AG04450 (cell line): ENCODE measurements at regions not wholly inside any gene's neighbourhood (a gene's known extent, or its start where the extent isn't known, plus 50 kb on each side); places are given as distances from the start of the nearest gene placed in this dataset.
A peak's percentile ranks its signal among the peaks of the same experiment; 100 is the strongest.

Experiments used
- CTCF ChIA-PET: fragments of 300-600, 350-600 bp; formaldehyde crosslinking; extraction: SDS; loops from one replicate; lab custom pipeline; 2022; ENCODE audit warnings: antibody characterized with exemption, inconsistent platforms; lab: Charles Lee
- POLR2A ChIA-PET: fragments of 350-600 bp; formaldehyde crosslinking; extraction: SDS; loops from one replicate; lab custom pipeline; 2021; ENCODE audit warnings: antibody characterized with exemption, inconsistent platforms; lab: Yijun Ruan, JAX
- DNase-seq: peaks from one replicate; pipeline ENCODE4 v3.0.0-alpha.2; 2011; ENCODE audit warnings: low read depth, low spot score
- H3K27ac ChIP-seq: one replicate; pipeline ENCODE4 v1.5.1; 2012; ENCODE audit warnings: low read depth, low read length, control low read depth
- H3K27me3 ChIP-seq: one replicate; pipeline ENCODE4 v1.6.0; 2012; ENCODE audit warnings: low read length; ENCODE audit not compliant: control insufficient read depth, insufficient read depth
- H3K4me3 ChIP-seq: 2 replicates; pipeline ENCODE4 v1.5.1; 2011; ENCODE audit warnings: mild to moderate bottlenecking, low read depth, low read length, control low read depth
- H3K9me3 ChIP-seq: 2 replicates; pipeline ENCODE4 v1.5.1; 2012; ENCODE audit warnings: low read length; ENCODE audit not compliant: control insufficient read depth, insufficient read depth
- TF ChIP-seq, protein P1 (sequence below): IDR thresholded peaks from 2 replicates; pipeline ENCODE4 v1.5.1; 2011; ENCODE audit warnings: low read depth, low read length, control low read depth, inconsistent platforms

DNA sequence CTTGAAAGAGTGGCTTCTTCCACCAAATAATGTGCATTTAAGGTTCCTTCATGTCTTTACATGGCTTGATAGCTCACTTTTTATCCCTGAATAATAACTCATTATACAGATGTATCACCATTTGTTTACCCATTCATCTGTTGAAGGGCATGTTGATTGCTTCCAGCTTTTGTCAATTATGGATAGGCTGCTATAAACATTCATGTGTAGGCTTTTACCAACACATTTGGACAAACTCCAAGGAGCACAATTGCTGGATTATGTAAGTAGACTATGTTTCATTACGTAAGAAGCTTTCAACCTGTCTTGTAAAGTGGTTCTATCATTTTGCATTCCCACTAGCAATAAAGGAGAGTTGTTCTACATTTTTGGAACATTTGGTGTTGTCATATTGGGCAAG, 2637.0 kb downstream of the PCDH7 start:
- TF ChIP-seq, protein P1, sequence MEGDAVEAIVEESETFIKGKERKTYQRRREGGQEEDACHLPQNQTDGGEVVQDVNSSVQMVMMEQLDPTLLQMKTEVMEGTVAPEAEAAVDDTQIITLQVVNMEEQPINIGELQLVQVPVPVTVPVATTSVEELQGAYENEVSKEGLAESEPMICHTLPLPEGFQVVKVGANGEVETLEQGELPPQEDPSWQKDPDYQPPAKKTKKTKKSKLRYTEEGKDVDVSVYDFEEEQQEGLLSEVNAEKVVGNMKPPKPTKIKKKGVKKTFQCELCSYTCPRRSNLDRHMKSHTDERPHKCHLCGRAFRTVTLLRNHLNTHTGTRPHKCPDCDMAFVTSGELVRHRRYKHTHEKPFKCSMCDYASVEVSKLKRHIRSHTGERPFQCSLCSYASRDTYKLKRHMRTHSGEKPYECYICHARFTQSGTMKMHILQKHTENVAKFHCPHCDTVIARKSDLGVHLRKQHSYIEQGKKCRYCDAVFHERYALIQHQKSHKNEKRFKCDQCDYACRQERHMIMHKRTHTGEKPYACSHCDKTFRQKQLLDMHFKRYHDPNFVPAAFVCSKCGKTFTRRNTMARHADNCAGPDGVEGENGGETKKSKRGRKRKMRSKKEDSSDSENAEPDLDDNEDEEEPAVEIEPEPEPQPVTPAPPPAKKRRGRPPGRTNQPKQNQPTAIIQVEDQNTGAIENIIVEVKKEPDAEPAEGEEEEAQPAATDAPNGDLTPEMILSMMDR = no peak
- Histone ChIP-seq H3K27me3 (no peaks in the 10 kb centered on the region), H3K27ac (no peak overlapping the region), H3K9me3 (no peaks in the 10 kb centered on the region), H3K4me3 (no peak overlapping the region)
- ChIA-PET CTCF (no interaction called here), POLR2A (no interaction called here)
- no peak for DNase-seq

DNA sequence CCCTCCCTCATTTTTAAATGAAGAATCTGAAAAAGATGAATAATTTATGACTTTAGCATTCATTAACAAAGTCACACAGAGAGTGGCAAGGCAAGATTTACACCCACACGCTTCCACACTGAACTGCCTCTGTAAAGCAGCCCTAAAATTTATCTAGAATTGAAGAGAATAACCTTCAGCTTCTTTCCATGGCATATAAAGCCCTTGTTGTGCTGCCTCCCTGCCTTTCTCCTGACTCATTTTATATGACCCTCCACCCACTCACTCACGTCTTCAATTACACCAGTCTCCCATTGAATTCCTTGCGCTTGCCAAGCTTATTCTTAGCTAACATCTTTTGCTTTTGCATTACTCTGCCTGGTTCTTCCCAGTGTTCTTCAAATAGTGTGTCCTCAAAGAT, 2649.3 kb downstream of the PCDH7 start:
- Histone ChIP-seq H3K4me3 (no peak overlapping the region), H3K9me3 (no peaks in the 10 kb centered on the region), H3K27ac (no peak overlapping the region), H3K27me3 (no peaks in the 10 kb centered on the region)
- CTCF ChIA-PET = no interaction called here
- peak; percentile 18 for DNase-seq
- POLR2A ChIA-PET = no interaction called here
- TF ChIP-seq, protein P1 = no peak

DNA sequence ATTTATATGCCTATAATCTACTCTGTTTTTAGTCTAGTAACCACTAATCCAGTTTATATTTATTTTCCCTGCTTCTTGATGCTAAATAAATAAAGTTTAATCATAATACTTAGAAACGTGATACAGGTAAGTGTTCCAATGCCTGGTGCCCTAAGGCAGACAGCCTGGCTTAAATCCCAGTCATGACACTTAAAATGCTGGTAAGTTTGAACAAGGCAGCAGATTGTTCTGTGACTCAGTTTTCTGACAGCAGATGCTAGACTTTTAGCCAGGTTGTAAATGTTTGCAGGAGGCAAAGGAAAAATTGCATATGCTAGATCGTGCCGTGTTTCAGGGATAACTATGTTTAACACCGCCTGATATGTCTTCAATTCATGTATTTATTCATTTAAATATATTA, 2661.6 kb downstream of the PCDH7 start:
- H3K9me3 ChIP-seq = no peaks in the 10 kb centered on the region
- no peak overlapping the region for H3K27ac ChIP-seq
- H3K4me3 ChIP-seq = no peak overlapping the region
- no peak for DNase-seq
- TF ChIP-seq, protein P1 = no peak
- ChIA-PET POLR2A (no interaction called here), CTCF (no interaction called here)
- H3K27me3 ChIP-seq = no peaks in the 10 kb centered on the region

DNA sequence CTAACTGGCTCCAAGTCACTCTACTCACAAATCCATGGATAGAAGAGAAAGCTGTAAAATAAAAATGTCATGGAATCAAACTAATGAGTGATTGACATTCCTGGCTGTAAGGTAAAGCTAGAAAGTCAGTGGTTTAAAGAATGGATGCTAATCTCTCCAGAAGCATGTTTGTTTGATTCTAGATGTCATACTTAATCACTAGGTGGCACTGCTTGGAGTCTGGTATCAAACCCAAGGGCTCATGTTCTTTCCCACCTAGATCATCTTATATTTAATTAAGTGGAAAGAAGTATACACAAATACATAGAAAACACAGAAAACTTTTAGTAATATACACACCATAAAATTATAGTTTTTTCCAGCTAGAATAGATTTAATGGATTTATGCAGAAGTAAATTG, 2666.6 kb downstream of the PCDH7 start:
- Histone ChIP-seq H3K4me3 (no peak overlapping the region), H3K27me3 (no peaks in the 10 kb centered on the region), H3K27ac (no peak overlapping the region), H3K9me3 (no peaks in the 10 kb centered on the region)
- no peak for DNase-seq
- POLR2A ChIA-PET = no interaction called here
- CTCF ChIA-PET = no interaction called here
- TF ChIP-seq, protein P1 = no peak

DNA sequence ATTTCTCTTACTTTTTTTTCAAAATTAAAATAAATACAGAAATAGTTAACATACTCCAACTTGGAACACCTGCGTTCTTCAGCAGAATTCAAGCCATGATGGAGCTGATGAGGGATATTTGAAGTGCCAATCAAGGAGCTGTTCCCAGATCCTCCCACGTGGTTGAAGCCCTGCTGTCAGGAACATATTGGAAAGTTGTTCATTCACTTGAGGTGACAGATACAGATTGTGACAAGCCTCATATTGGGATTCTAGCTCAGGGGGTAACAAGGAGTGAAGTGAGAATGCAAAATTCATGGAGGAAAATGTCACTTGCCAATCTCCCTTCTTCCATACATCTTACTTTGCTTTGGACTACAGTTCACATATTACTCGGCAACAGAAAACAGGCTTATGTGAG, 2670.8 kb downstream of the PCDH7 start:
- no peak for DNase-seq
- Histone ChIP-seq H3K4me3 (no peak overlapping the region), H3K27ac (no peak overlapping the region), H3K9me3 (no peaks in the 10 kb centered on the region), H3K27me3 (no peaks in the 10 kb centered on the region)
- CTCF ChIA-PET = no interaction called here
- TF ChIP-seq, protein P1 = no peak
- POLR2A ChIA-PET = no interaction called here
